Keratinocyte (primary cell): ENCODE measurements at regions not wholly inside any gene's neighbourhood (a gene's known extent, or its start where the extent isn't known, plus 50 kb on each side); places are given as distances from the start of the nearest gene placed in this dataset.

Source experiments
- DNase-seq: peaks from one replicate; pipeline ENCODE4 v3.0.0-alpha.2; 2011; ENCODE audit warnings: low read depth, missing footprints, low spot score
- FAIRE-seq: peaks from 2 replicates; lab custom pipeline; 2011; peaks lifted over from hg19 to GRCh38; lab: Jason Lieb, UNC
- H2AFZ ChIP-seq: 2 replicates; pipeline ENCODE4 v1.6.0; 2012; ENCODE audit warnings: low read length, control low read depth, inconsistent platforms; ENCODE audit not compliant: control insufficient read depth
- H3K27ac ChIP-seq: 2 replicates; pipeline ENCODE4 v1.5.1; 2011; ENCODE audit warnings: low read length; ENCODE audit not compliant: control insufficient read depth, insufficient read depth
- H3K27me3 ChIP-seq: 3 replicates; pipeline ENCODE4 v1.6.0; 2011; ENCODE audit warnings: low read length; ENCODE audit not compliant: control insufficient read depth, insufficient read depth; ENCODE audit errors: extremely low read depth
- H3K36me3 ChIP-seq, 2 experiments: 2 replicates in 1 of 2; 3 replicates in 1 of 2; pipeline ENCODE4 v1.5.1; 2011; ENCODE audit warnings: low read length in 2 of 2, mild to moderate bottlenecking in 1 of 2; ENCODE audit not compliant: control insufficient read depth in 2 of 2, insufficient read depth in 2 of 2; ENCODE audit errors: extremely low read depth in 1 of 2
- H3K4me1 ChIP-seq: 3 replicates; pipeline ENCODE4 v1.5.1; 2011; ENCODE audit warnings: low read length; ENCODE audit not compliant: control insufficient read depth, insufficient read depth; ENCODE audit errors: extremely low read depth
- H3K4me2 ChIP-seq: 3 replicates; pipeline ENCODE4 v1.6.0; 2011; ENCODE audit warnings: low read depth, low read length; ENCODE audit not compliant: control insufficient read depth, insufficient read depth; ENCODE audit errors: extremely low read depth
- H3K4me3 ChIP-seq, 3 experiments: fragments of 200-600 bp in 1 of 3; sonication (generic) in 1 of 3; 2 replicates in 2 of 3; 3 replicates in 1 of 3; pipeline ENCODE4 v1.5.1; 2011 to 2016; ENCODE audit warnings: low read length in 3 of 3, mild to moderate bottlenecking in 3 of 3, control low read depth in 2 of 3, inconsistent platforms in 1 of 3, low read depth in 1 of 3, mixed read lengths in 1 of 3, mixed run types in 1 of 3, moderate library complexity in 1 of 3; ENCODE audit not compliant: control insufficient read depth in 2 of 3, insufficient read depth in 2 of 3; ENCODE audit errors: extremely low read depth in 1 of 3
- H3K79me2 ChIP-seq: 2 replicates; pipeline ENCODE4 v1.6.0; 2012; ENCODE audit warnings: low read length; ENCODE audit not compliant: control insufficient read depth, insufficient read depth
- H3K9ac ChIP-seq: 3 replicates; pipeline ENCODE4 v1.6.0; 2011; ENCODE audit warnings: low read length; ENCODE audit not compliant: control insufficient read depth, insufficient read depth; ENCODE audit errors: extremely low read depth
- H3K9me1 ChIP-seq: 3 replicates; pipeline ENCODE4 v1.6.0; 2011; ENCODE audit warnings: low read length; ENCODE audit not compliant: control insufficient read depth, insufficient read depth; ENCODE audit errors: extremely low read depth
- H3K9me3 ChIP-seq: 2 replicates; pipeline ENCODE4 v1.5.1; 2012; ENCODE audit warnings: low read depth, low read length; ENCODE audit not compliant: control insufficient read depth
- H4K20me1 ChIP-seq: 3 replicates; pipeline ENCODE4 v1.6.0; 2011; ENCODE audit warnings: low read length; ENCODE audit not compliant: control insufficient read depth, insufficient read depth; ENCODE audit errors: extremely low read depth
- CTCF ChIP-seq, 3 experiments: IDR thresholded peaks in 1 of 3; conservative IDR thresholded peaks in 1 of 3; optimal IDR thresholded peaks in 1 of 3; 2 replicates in 2 of 3; 3 replicates in 1 of 3; pipeline versions ENCODE3 to v1.5.1; 2011; ENCODE audit warnings: low read length in 3 of 3, mild to moderate bottlenecking in 3 of 3, moderate library complexity in 2 of 3, control low read depth in 1 of 3, inconsistent platforms in 1 of 3; ENCODE audit not compliant: insufficient read depth in 2 of 3; ENCODE audit errors: extremely low read depth in 1 of 3
- EZH2 ChIP-seq: IDR thresholded peaks from one replicate; pipeline ENCODE4 v1.6.1; 2012; ENCODE audit warnings: inconsistent platforms, mild to moderate bottlenecking, low read length, moderate library complexity
- dilution Hi-C: fragments of 300-500 bp; cut with MboI; formaldehyde crosslinking; loops from one replicate; pipeline ENCODE4 v1.7.0; 2020; ENCODE audit warnings: low sequenced_read_pairs; ENCODE audit not compliant: extremely low pct_ligation_motif_present

DNA sequence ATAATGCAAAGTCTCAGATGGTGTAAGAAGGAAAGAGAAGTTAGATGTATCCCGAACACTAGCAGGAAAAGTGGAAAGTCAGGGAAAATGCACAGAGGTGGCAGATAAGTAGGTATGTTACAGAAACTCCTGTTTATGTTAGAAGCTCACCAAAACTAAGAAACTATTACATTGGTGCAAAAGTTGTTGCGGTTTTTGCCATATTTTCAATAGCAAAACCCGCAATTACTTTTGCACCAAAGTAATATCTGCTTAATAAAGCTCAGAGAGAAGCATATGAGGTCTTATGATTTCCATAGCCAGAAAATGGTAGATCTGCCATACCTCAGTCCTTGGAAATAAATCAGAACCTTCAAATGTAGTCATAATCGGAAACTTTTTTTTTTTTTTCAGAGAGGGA lies 1035.6 kb downstream of the PCDH7 start:
- FAIRE-seq (no peak), DNase-seq (no peak)
- dilution Hi-C loops: no loop called here
- no peak overlapping the region for H3K27ac ChIP-seq
- H3K4me2 ChIP-seq: no peak overlapping the region
- H2AFZ ChIP-seq: no peak overlapping the region
- no peaks in the 10 kb centered on the region for H3K9me3 ChIP-seq
- TF ChIP-seq CTCF (optimal IDR thresholded peaks at IDR 0.05 in 1 of 3, IDR thresholded peaks at IDR 0.05 in 1 of 3, conservative IDR thresholded peaks at IDR 0.05 in 1 of 3; ENCODE audit: extremely low read depth in 1 of 3, insufficient read depth in 2 of 3, low read length in 3 of 3): no peak
- no peak for TF ChIP-seq EZH2
- no peaks in the 10 kb centered on the region for H4K20me1 ChIP-seq
- H3K9me1 ChIP-seq: no peaks in the 10 kb centered on the region
- H3K36me3 ChIP-seq: no peaks in the 10 kb centered on the region
- no peak overlapping the region for H3K4me3 ChIP-seq
- H3K27me3 ChIP-seq: no peaks in the 10 kb centered on the region
- no peaks in the 10 kb centered on the region for H3K4me1 ChIP-seq
- no peaks in the 10 kb centered on the region for H3K79me2 ChIP-seq
- no peak overlapping the region for H3K9ac ChIP-seq

DNA sequence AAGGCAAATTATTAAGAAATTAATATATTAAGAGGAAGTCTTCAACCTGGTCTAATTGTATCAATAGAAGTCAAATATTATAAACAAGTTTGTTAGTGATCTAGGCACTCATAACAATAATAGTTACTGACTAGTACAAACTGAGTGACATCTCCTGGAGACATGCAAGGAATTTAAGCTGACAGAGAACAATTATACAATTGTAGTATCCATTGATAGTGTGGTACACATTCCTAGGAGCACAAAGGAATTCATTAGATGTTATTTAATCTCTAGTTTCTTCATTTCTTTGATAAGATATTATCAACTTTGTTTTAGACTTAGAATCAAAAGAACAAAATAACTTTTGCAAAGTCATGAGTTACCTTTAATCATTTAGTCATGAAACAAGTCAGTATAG lies 1048.6 kb downstream of the PCDH7 start:
- no peak for TF ChIP-seq CTCF (optimal IDR thresholded peaks at IDR 0.05 in 1 of 3, IDR thresholded peaks at IDR 0.05 in 1 of 3, conservative IDR thresholded peaks at IDR 0.05 in 1 of 3; ENCODE audit: extremely low read depth in 1 of 3, insufficient read depth in 2 of 3, low read length in 3 of 3)
- no peak for TF ChIP-seq EZH2
- no peaks in the 10 kb centered on the region for H4K20me1 ChIP-seq
- no peak for DNase-seq
- dilution Hi-C loops: no loop called here
- no peak for FAIRE-seq
- no peaks in the 10 kb centered on the region for H3K9me3 ChIP-seq
- H3K4me3 ChIP-seq: no peak overlapping the region
- no peak overlapping the region for H3K27ac ChIP-seq
- no peaks in the 10 kb centered on the region for H3K4me1 ChIP-seq
- H3K27me3 ChIP-seq: no peaks in the 10 kb centered on the region
- H3K9ac ChIP-seq: no peak overlapping the region
- no peaks in the 10 kb centered on the region for H3K36me3 ChIP-seq
- no peaks in the 10 kb centered on the region for H3K79me2 ChIP-seq
- no peak overlapping the region for H3K4me2 ChIP-seq
- H3K9me1 ChIP-seq: no peaks in the 10 kb centered on the region
- no peak overlapping the region for H2AFZ ChIP-seq
